IMR-90 (cell line): ENCODE measurements at regions not wholly inside any gene's neighbourhood (a gene's known extent, or its start where the extent isn't known, plus 50 kb on each side); places are given as distances from the start of the nearest gene placed in this dataset.
A peak's percentile ranks its signal among the peaks of the same experiment; 100 is the strongest.

Experiments
- ATAC-seq: fragments of 200-7000 bp; cut with Tn5 transposase; 2 replicates; pipeline ENCODE4 v1.9.1; 2020; ENCODE audit warnings: low read depth, mild to moderate bottlenecking, moderate library complexity
- BruUV-seq: library from RNA; stranded (reverse); fragments of 400-500 nt; replicated peaks from 2 replicates; lab custom pipeline; 2021; lab: Mats Ljungman, UMichigan
- CTCF ChIA-PET: fragments of 300-600 bp; formaldehyde crosslinking; extraction: SDS; loops from one replicate; lab custom pipeline; 2021; ENCODE audit warnings: antibody characterized with exemption; lab: Yijun Ruan, JAX
- POLR2A ChIA-PET: fragments of 300-600 bp; sonication (Branson Sonifier 250); formaldehyde crosslinking; loops from one replicate; lab custom pipeline; 2022; ENCODE audit warnings: antibody characterized with exemption; ENCODE audit not compliant: unreplicated experiment; lab: Charles Lee
- DNase-seq: peaks from one replicate; pipeline ENCODE4 v3.0.0; 2013
- H2AFZ ChIP-seq: replicated peaks from 2 replicates; pipeline ENCODE3; 2013; ENCODE audit warnings: low read length, mild to moderate bottlenecking; ENCODE audit not compliant: poor library complexity
- H2AK5ac ChIP-seq: 2 replicates; pipeline ENCODE4 v1.6.1; 2013; ENCODE audit warnings: low read depth, low read length, inconsistent platforms
- H2AK9ac ChIP-seq: replicated peaks from 2 replicates; pipeline ENCODE3; 2013; ENCODE audit warnings: mild to moderate bottlenecking, low read depth, low read length, moderate library complexity; ENCODE audit not compliant: poor library complexity
- H2BK120ac ChIP-seq: 2 replicates; pipeline ENCODE4 v1.6.1; 2013; ENCODE audit warnings: low read depth, low read length, inconsistent platforms
- H2BK15ac ChIP-seq: 3 replicates; pipeline ENCODE4 v1.6.1; 2013; ENCODE audit warnings: low read depth, low read length, inconsistent platforms
- H2BK20ac ChIP-seq: 2 replicates; pipeline ENCODE4 v1.6.1; 2013; ENCODE audit warnings: low read depth, mild to moderate bottlenecking, inconsistent platforms, low read length, moderate library complexity
- H2BK5ac ChIP-seq: 2 replicates; pipeline ENCODE4 v1.6.1; 2013; ENCODE audit warnings: mild to moderate bottlenecking, low read depth, low read length, inconsistent platforms; ENCODE audit not compliant: poor library complexity, severe bottlenecking
- H3K14ac ChIP-seq: replicated peaks from 2 replicates; pipeline ENCODE4 v1.6.1; 2013; ENCODE audit warnings: low read depth, low read length, inconsistent platforms
- H3K18ac ChIP-seq: 2 replicates; pipeline ENCODE4 v1.6.1; 2013; ENCODE audit warnings: low read depth, low read length, control low read depth
- H3K23ac ChIP-seq: 2 replicates; pipeline ENCODE4 v1.6.1; 2013; ENCODE audit warnings: low read depth, low read length, inconsistent platforms
- H3K27ac ChIP-seq: 2 replicates; pipeline ENCODE4 v1.5.1; 2013; ENCODE audit warnings: mild to moderate bottlenecking, control low read depth, low read length; ENCODE audit not compliant: insufficient read depth
- H3K27me3 ChIP-seq: 2 replicates; pipeline ENCODE4 v1.6.1; 2013; ENCODE audit warnings: low read length; ENCODE audit not compliant: control insufficient read depth, insufficient read depth
- H3K36me3 ChIP-seq: 2 replicates; pipeline ENCODE4 v1.6.1; 2013; ENCODE audit warnings: low read length, mixed read lengths; ENCODE audit not compliant: control insufficient read depth, insufficient read depth
- H3K4ac ChIP-seq: 2 replicates; pipeline ENCODE4 v1.6.1; 2013; ENCODE audit warnings: low read depth, low read length, inconsistent platforms
- H3K4me1 ChIP-seq: 2 replicates; pipeline ENCODE4 v1.6.1; 2013; ENCODE audit warnings: low read length, mixed read lengths; ENCODE audit not compliant: control insufficient read depth, insufficient read depth
- H3K4me2 ChIP-seq: 2 replicates; pipeline ENCODE4 v1.6.1; 2013; ENCODE audit warnings: low read depth, mild to moderate bottlenecking, control low read depth, low read length, moderate library complexity
- H3K4me3 ChIP-seq: 2 replicates; pipeline ENCODE4 v1.5.1; 2013; ENCODE audit warnings: low read depth, mild to moderate bottlenecking, control low read depth, low read length, moderate library complexity; ENCODE audit not compliant: insufficient read depth
- H3K56ac ChIP-seq: 2 replicates; pipeline ENCODE4 v1.6.1; 2013; ENCODE audit warnings: low read length, inconsistent platforms; ENCODE audit not compliant: insufficient read depth; ENCODE audit errors: extremely low read depth
- H3K79me1 ChIP-seq, 2 experiments: 2 replicates each; pipeline ENCODE4 v1.6.1; 2013; ENCODE audit warnings: low read length in 2 of 2, inconsistent platforms in 1 of 2, low read depth in 1 of 2
- H3K9ac ChIP-seq: 2 replicates; pipeline ENCODE4 v1.6.1; 2013; ENCODE audit warnings: low read depth, low read length, control low read depth
- H3K9me1 ChIP-seq: 2 replicates; pipeline ENCODE4 v1.6.1; 2013; ENCODE audit warnings: low read length, inconsistent platforms; ENCODE audit not compliant: insufficient read depth
- H3K9me3 ChIP-seq: 2 replicates; pipeline ENCODE4 v1.6.1; 2013; ENCODE audit warnings: low read length; ENCODE audit not compliant: control insufficient read depth, insufficient read depth
- H4K20me1 ChIP-seq: 2 replicates; pipeline ENCODE4 v1.6.1; 2013; ENCODE audit warnings: low read length, inconsistent platforms; ENCODE audit not compliant: insufficient read depth
- H4K5ac ChIP-seq: 2 replicates; pipeline ENCODE4 v1.6.1; 2013; ENCODE audit warnings: mild to moderate bottlenecking, low read depth, low read length, control low read depth
- H4K8ac ChIP-seq, 2 experiments: 2 replicates each; pipeline ENCODE4 v1.6.1; 2013; ENCODE audit warnings: low read depth in 2 of 2, low read length in 2 of 2, control low read depth in 1 of 2, inconsistent platforms in 1 of 2
- H4K91ac ChIP-seq: 2 replicates; pipeline ENCODE4 v1.6.1; 2013; ENCODE audit warnings: low read depth, low read length, inconsistent platforms; ENCODE audit not compliant: insufficient read depth
- MAFK ChIP-seq: IDR thresholded peaks from 2 replicates; pipeline ENCODE4 v1.6.1; 2012; ENCODE audit warnings: low read depth, low read length, improper control_type of control experiment
- RAD21 ChIP-seq: IDR thresholded peaks from 2 replicates; pipeline ENCODE4 v1.6.1; 2012; ENCODE audit warnings: low read length, improper control_type of control experiment
- WGBS, 2 experiments: methylation state at CpG; one replicate each; pipeline versions ENCODE4 v1.1.5 to v1.1.7; 2013; ENCODE audit warnings: missing lambda C conversion rate in 2 of 2; ENCODE audit not compliant: insufficient read length in 1 of 2; ENCODE audit errors: extremely low coverage in 2 of 2; 5-methylcytosine and 5-hydroxymethylcytosine counted together
- dilution Hi-C: fragments of 300-500 bp; cut with HindIII; formaldehyde crosslinking; loops from one replicate; pipeline ENCODE4 v1.14.3; 2018; ENCODE audit warnings: low sequenced_read_pairs; ENCODE audit not compliant: unreplicated experiment
- in situ Hi-C: fragments of 300-500 bp; cut with MboI; formaldehyde crosslinking; loops from 3 replicates; pipeline ENCODE4 v1.14.3; 2019; ENCODE audit warnings: low sequenced_read_pairs, inconsistent platforms, mixed read lengths
- intact Hi-C: fragments of 100-400 bp; cut with micrococcal nuclease; formaldehyde crosslinking; loops from 2 replicates; pipeline ENCODE4 v1.10.0; 2022

DNA sequence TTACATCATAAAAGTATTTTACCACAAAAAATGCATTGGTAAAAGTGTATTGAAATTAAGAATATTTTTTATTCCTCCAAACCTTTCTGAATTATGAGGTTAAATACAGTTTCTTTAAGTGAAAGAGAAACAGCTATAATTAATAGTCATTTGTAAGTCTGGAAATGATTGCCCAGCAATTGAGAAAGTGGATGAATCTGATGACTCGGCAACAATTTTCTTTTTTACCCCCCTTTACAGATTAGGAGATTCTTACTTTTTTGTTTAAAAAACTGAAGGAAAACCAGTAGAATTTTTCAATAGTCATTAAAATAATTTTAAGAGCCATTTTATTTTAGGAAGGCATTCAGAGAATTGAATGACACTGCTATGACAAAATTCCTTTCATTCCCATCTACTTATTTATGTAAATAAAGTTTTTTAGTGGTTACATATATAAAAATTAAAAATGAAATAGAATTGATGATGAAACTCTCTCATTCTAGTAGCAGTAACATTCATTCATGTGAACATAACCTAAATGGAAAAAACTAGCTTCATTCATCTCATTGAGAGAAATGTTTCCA, 134.1 kb upstream of the PRNP start:
- intact Hi-C loops: no loop called here
- ChIA-PET POLR2A (no interaction called here), CTCF (no interaction called here)
- Histone ChIP-seq H4K91ac (no peak overlapping the region), H4K8ac (no peak overlapping the region), H2AK5ac (no peak overlapping the region), H3K14ac (no peak overlapping the region), H2BK120ac (no peak overlapping the region), H3K27me3 (no peaks in the 10 kb centered on the region), H3K18ac (no peak overlapping the region), H3K9me3 (peaks cover 5% of the 10 kb centered on the region; the same call in 1 of the 2 replicates), H4K5ac (no peak overlapping the region), H4K20me1 (no peaks in the 10 kb centered on the region), H3K9ac (no peak overlapping the region), H3K36me3 (no peaks in the 10 kb centered on the region), H3K79me1 (no peaks in the 10 kb centered on the region), H2AFZ (no peak overlapping the region), H2BK20ac (no peak overlapping the region), H3K4me3 (no peak overlapping the region), H2BK5ac (peak overlapping the region; percentile 25), H3K23ac (no peak overlapping the region), H3K4ac (no peak overlapping the region), H3K4me2 (no peak overlapping the region), H3K9me1 (peaks cover 5% of the 10 kb centered on the region), H3K56ac (no peak overlapping the region), H3K27ac (no peak overlapping the region), H2BK15ac (no peak overlapping the region), H3K4me1 (peaks cover 7% of the 10 kb centered on the region), H2AK9ac (no peak overlapping the region)
- in situ Hi-C loops: no loop called here
- dilution Hi-C loops: no loop called here
- WGBS, 2 experiments: no CpG with 5 or more reads among the region's 1 CpG
- no peak for DNase-seq
- peak; percentile 96 for TF ChIP-seq MAFK
- TF ChIP-seq RAD21: no peak
- ATAC-seq: no peak
- BruUV-seq: no TSS peak
